ENCODE measurements at regions not wholly inside any gene's neighbourhood (a gene's known extent, or its start where the extent isn't known, plus 50 kb on each side); places are given as distances from the start of the nearest gene placed in this dataset.

GRCh38 chr9:93786204-93786603 is 169.0 kb downstream of the BARX1 start:
- no peak for TF ChIP-seq CTCF (IDR thresholded peaks at IDR 0.05; ENCODE audit: low read depth, low read length)
- no peaks in the 10 kb centered on the region for H3K27me3 ChIP-seq
- H3K4me3 ChIP-seq (ENCODE audit: low read depth, low read length): no peak overlapping the region
- H3K9me3 ChIP-seq: no peaks in the 10 kb centered on the region; the same call in 1 of the 2 replicates
- DNase-seq: no peak
- no peaks in the 10 kb centered on the region for H3K36me3 ChIP-seq
- no peaks in the 10 kb centered on the region for H3K4me1 ChIP-seq

GRCh38 chr9:93776873-93777272 is 178.3 kb downstream of the BARX1 start:
- H3K4me1 ChIP-seq: no peaks in the 10 kb centered on the region
- H3K9me3 ChIP-seq: no peaks in the 10 kb centered on the region; the same call in none of the 2 replicates
- peaks cover 6% of the 10 kb centered on the region; the same call in 1 of the 2 replicates for H3K27me3 ChIP-seq
- TF ChIP-seq CTCF (IDR thresholded peaks at IDR 0.05; ENCODE audit: low read depth, low read length): no peak
- no peaks in the 10 kb centered on the region for H3K36me3 ChIP-seq
- DNase-seq: no peak
- H3K4me3 ChIP-seq (ENCODE audit: low read depth, low read length): no peak overlapping the region

- Histone ChIP-seq H3K4me3 (ENCODE audit: low read depth, low read length) (no peak overlapping the region), H3K36me3 (no peaks in the 10 kb centered on the region), H3K4me1 (no peaks in the 10 kb centered on the region), H3K9me3 (no peaks in the 10 kb centered on the region; the same call in none of the 2 replicates), H3K27me3 (peaks cover 6% of the 10 kb centered on the region; the same call in 1 of the 2 replicates)
- TF ChIP-seq CTCF (IDR thresholded peaks at IDR 0.05; ENCODE audit: low read depth, low read length): no peak
- DNase-seq: no peak
Measured at GRCh38 chr9:93776256-93776655, 178.9 kb downstream of the BARX1 start.

GRCh38 chr9:93774331-93775102 is 180.6 kb downstream of the BARX1 start:
- no peak for DNase-seq
- Histone ChIP-seq H3K9me3 (no peaks in the 10 kb centered on the region; the same call in 1 of the 2 replicates), H3K27me3 (peaks cover 6% of the 10 kb centered on the region; the same call in 1 of the 2 replicates), H3K4me1 (no peaks in the 10 kb centered on the region), H3K36me3 (no peaks in the 10 kb centered on the region), H3K4me3 (ENCODE audit: low read depth, low read length) (no peak overlapping the region)
- no peak for TF ChIP-seq CTCF (IDR thresholded peaks at IDR 0.05; ENCODE audit: low read depth, low read length)

- no peaks in the 10 kb centered on the region for H3K4me1 ChIP-seq
- no peak for DNase-seq
- no peaks in the 10 kb centered on the region for H3K9me3 ChIP-seq
- no peak for TF ChIP-seq CTCF (IDR thresholded peaks at IDR 0.05; ENCODE audit: low read depth, low read length)
- no peaks in the 10 kb centered on the region for H3K36me3 ChIP-seq
- no peak overlapping the region for H3K4me3 ChIP-seq (ENCODE audit: low read depth, low read length)
- H3K27me3 ChIP-seq: peaks cover 2% of the 10 kb centered on the region; the same call in 1 of the 2 replicates
Measured at GRCh38 chr9:93771276-93771675, 183.9 kb downstream of the BARX1 start.

- Histone ChIP-seq H3K27me3 (peaks cover 3% of the 10 kb centered on the region; the same call in 1 of the 2 replicates), H3K36me3 (no peaks in the 10 kb centered on the region), H3K9me3 (no peaks in the 10 kb centered on the region), H3K4me1 (no peaks in the 10 kb centered on the region), H3K4me3 (ENCODE audit: low read depth, low read length) (no peak overlapping the region)
- no peak for TF ChIP-seq CTCF (IDR thresholded peaks at IDR 0.05; ENCODE audit: low read depth, low read length)
- no peak for DNase-seq
Measured at GRCh38 chr9:93761822-93762221, 185.4 kb downstream of the PHF2 start.

All from BE2C (cell line).